ENCODE measurements at regions not wholly inside any gene's neighbourhood (a gene's known extent, or its start where the extent isn't known, plus 50 kb on each side); places are given as distances from the start of the nearest gene placed in this dataset.

DNA sequence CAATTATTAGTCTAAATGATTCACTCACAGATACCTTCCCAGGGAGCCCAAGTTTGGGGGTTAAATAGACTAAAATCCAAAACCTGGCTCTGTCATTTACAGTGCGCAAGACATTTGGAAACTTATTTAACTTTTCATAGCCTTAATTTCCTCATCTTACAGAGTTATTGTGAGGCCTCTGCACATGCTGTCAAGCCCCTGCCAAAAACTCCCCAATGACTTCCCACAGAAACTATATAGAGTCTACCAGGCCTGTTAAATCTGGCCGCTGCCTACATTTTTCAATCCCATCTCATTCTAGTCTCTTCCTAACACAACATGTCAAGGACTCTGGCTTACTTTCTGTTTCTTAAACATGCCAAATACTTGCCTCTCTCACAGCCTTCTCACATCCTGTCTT lies 412.5 kb downstream of the ELAVL2 start:
- no peak for TF ChIP-seq CTCF (conservative IDR thresholded peaks at IDR 0.05; ENCODE audit: low read length)
- TF ChIP-seq EZH2phosphoT487 (IDR thresholded peaks at IDR 0.05; ENCODE audit: borderline replicate concordance, low read depth, low read length): no peak

Data from OCI-LY7 (cell line).